ENCODE measurements at regions not wholly inside any gene's neighbourhood (a gene's known extent, or its start where the extent isn't known, plus 50 kb on each side); places are given as distances from the start of the nearest gene placed in this dataset.
"Not testable (repeated sequence)": the region's sequence is repeated elsewhere in the genome, so short reads cannot be mapped to it uniquely, and the experiment has no call there.

GRCh38 chr12:68431786-68432185 is 99.6 kb upstream of the MDM1 start:
- Histone ChIP-seq H2AFZ (ENCODE audit: low read depth, low read length) (no peak overlapping the region), H3K4me3 (ENCODE audit: low read length) (no peak overlapping the region), H3K27me3 (ENCODE audit: insufficient read depth, low read length) (no peaks in the 10 kb centered on the region), H3K36me3 (ENCODE audit: insufficient read depth, low read length) (no peaks in the 10 kb centered on the region), H3K4me1 (ENCODE audit: insufficient read depth, low read length) (peaks cover 22% of the 10 kb centered on the region), H3K9me3 (ENCODE audit: low read length) (no peaks in the 10 kb centered on the region)

GRCh38 chr12:68432622-68433021 is 100.5 kb upstream of the MDM1 start:
- H3K4me1 ChIP-seq (ENCODE audit: insufficient read depth, low read length): peaks cover 22% of the 10 kb centered on the region

GRCh38 chr12:68434391-68435298 is 102.5 kb upstream of the MDM1 start:
- Histone ChIP-seq H3K36me3 (ENCODE audit: insufficient read depth, low read length) (no peaks in the 10 kb centered on the region), H3K4me1 (ENCODE audit: insufficient read depth, low read length) (peaks cover 10% of the 10 kb centered on the region), H3K27me3 (ENCODE audit: insufficient read depth, low read length) (no peaks in the 10 kb centered on the region), H3K9me3 (ENCODE audit: low read length) (no peaks in the 10 kb centered on the region), H2AFZ (ENCODE audit: low read depth, low read length) (no peak overlapping the region), H3K4me3 (ENCODE audit: low read length) (no peak overlapping the region)

More at GRCh38 chr12:68432622-68433021, 100.5 kb upstream of the MDM1 start:
- H3K36me3 ChIP-seq (ENCODE audit: insufficient read depth, low read length): no peaks in the 10 kb centered on the region
- no peaks in the 10 kb centered on the region for H3K27me3 ChIP-seq (ENCODE audit: insufficient read depth, low read length)
- H3K9me3 ChIP-seq (ENCODE audit: low read length): no peaks in the 10 kb centered on the region
- H3K4me3 ChIP-seq (ENCODE audit: low read length): no peak overlapping the region
- H2AFZ ChIP-seq (ENCODE audit: low read depth, low read length): no peak overlapping the region

- no peaks in the 10 kb centered on the region for H3K27me3 ChIP-seq (ENCODE audit: insufficient read depth, low read length)
- H2AFZ ChIP-seq (ENCODE audit: low read depth, low read length): no peak overlapping the region
- no peaks in the 10 kb centered on the region for H3K9me3 ChIP-seq (ENCODE audit: low read length)
- no peaks in the 10 kb centered on the region for H3K36me3 ChIP-seq (ENCODE audit: insufficient read depth, low read length)
- no peak overlapping the region for H3K4me3 ChIP-seq (ENCODE audit: low read length)
- H3K4me1 ChIP-seq (ENCODE audit: insufficient read depth, low read length): peaks cover 4% of the 10 kb centered on the region
These were observed 103.1 kb upstream of the MDM1 start for GRCh38 chr12:68435299-68435637.

- H3K9me3 ChIP-seq (ENCODE audit: low read length): no peaks in the 10 kb centered on the region
- H3K4me3 ChIP-seq (ENCODE audit: low read length): no peak overlapping the region
- H3K36me3 ChIP-seq (ENCODE audit: insufficient read depth, low read length): no peaks in the 10 kb centered on the region
- no peaks in the 10 kb centered on the region for H3K27me3 ChIP-seq (ENCODE audit: insufficient read depth, low read length)
- no peaks in the 10 kb centered on the region for H3K4me1 ChIP-seq (ENCODE audit: insufficient read depth, low read length)
- H2AFZ ChIP-seq (ENCODE audit: low read depth, low read length): no peak overlapping the region
These were observed 103.7 kb upstream of the MDM1 start for GRCh38 chr12:68435816-68436215.

- no peaks in the 10 kb centered on the region for H3K36me3 ChIP-seq (ENCODE audit: insufficient read depth, low read length)
These were observed 106.4 kb upstream of the MDM1 start for GRCh38 chr12:68438601-68439000.

GRCh38 chr12:68439368-68440045 is 107.3 kb upstream of the MDM1 start:
- Histone ChIP-seq H3K27me3 (ENCODE audit: insufficient read depth, low read length) (no peaks in the 10 kb centered on the region), H2AFZ (ENCODE audit: low read depth, low read length) (no peak overlapping the region), H3K36me3 (ENCODE audit: insufficient read depth, low read length) (no peaks in the 10 kb centered on the region), H3K4me1 (ENCODE audit: insufficient read depth, low read length) (no peaks in the 10 kb centered on the region), H3K9me3 (ENCODE audit: low read length) (no peaks in the 10 kb centered on the region), H3K4me3 (ENCODE audit: low read length) (no peak overlapping the region)

More at GRCh38 chr12:68438601-68439000, 106.4 kb upstream of the MDM1 start:
- H3K27me3 ChIP-seq (ENCODE audit: insufficient read depth, low read length): no peaks in the 10 kb centered on the region
- no peaks in the 10 kb centered on the region for H3K4me1 ChIP-seq (ENCODE audit: insufficient read depth, low read length)
- H2AFZ ChIP-seq (ENCODE audit: low read depth, low read length): no peak overlapping the region
- H3K9me3 ChIP-seq (ENCODE audit: low read length): no peaks in the 10 kb centered on the region
- no peak overlapping the region for H3K4me3 ChIP-seq (ENCODE audit: low read length)

GRCh38 chr12:68440068-68440581 is 108.0 kb upstream of the MDM1 start:
- Histone ChIP-seq H3K27me3 (ENCODE audit: insufficient read depth, low read length) (no peaks in the 10 kb centered on the region), H3K36me3 (ENCODE audit: insufficient read depth, low read length) (no peaks in the 10 kb centered on the region), H3K4me1 (ENCODE audit: insufficient read depth, low read length) (no peaks in the 10 kb centered on the region), H3K9me3 (ENCODE audit: low read length) (no peaks in the 10 kb centered on the region), H2AFZ (ENCODE audit: low read depth, low read length) (no peak overlapping the region), H3K4me3 (ENCODE audit: low read length) (no peak overlapping the region)

GRCh38 chr12:68441167-68441566 is 109.0 kb upstream of the MDM1 start:
- Histone ChIP-seq H3K4me1 (ENCODE audit: insufficient read depth, low read length) (no peaks in the 10 kb centered on the region), H3K27me3 (ENCODE audit: insufficient read depth, low read length) (no peaks in the 10 kb centered on the region), H3K4me3 (ENCODE audit: low read length) (no peak overlapping the region), H3K9me3 (ENCODE audit: low read length) (no peaks in the 10 kb centered on the region), H2AFZ (ENCODE audit: low read depth, low read length) (no peak overlapping the region), H3K36me3 (ENCODE audit: insufficient read depth, low read length) (no peaks in the 10 kb centered on the region)

- H3K36me3 ChIP-seq (ENCODE audit: insufficient read depth, low read length); H3K4me1 ChIP-seq (ENCODE audit: insufficient read depth, low read length); H2AFZ ChIP-seq (ENCODE audit: low read depth, low read length); H3K27me3 ChIP-seq (ENCODE audit: insufficient read depth, low read length); H3K9me3 ChIP-seq (ENCODE audit: low read length); H3K4me3 ChIP-seq (ENCODE audit: low read length): not testable (repeated sequence)
These were observed 110.3 kb upstream of the MDM1 start for GRCh38 chr12:68442353-68442972.

GRCh38 chr12:68443695-68444094 is 111.5 kb upstream of the MDM1 start:
- H3K36me3 ChIP-seq (ENCODE audit: insufficient read depth, low read length); H3K9me3 ChIP-seq (ENCODE audit: low read length); H3K4me3 ChIP-seq (ENCODE audit: low read length); H3K27me3 ChIP-seq (ENCODE audit: insufficient read depth, low read length); H2AFZ ChIP-seq (ENCODE audit: low read depth, low read length): not testable (repeated sequence)
- H3K4me1 ChIP-seq (ENCODE audit: insufficient read depth, low read length): peaks cover 16% of the 10 kb centered on the region

GRCh38 chr12:68445824-68446223 is 113.7 kb upstream of the MDM1 start:
- Histone ChIP-seq H3K4me3 (ENCODE audit: low read length) (no peak overlapping the region), H3K36me3 (ENCODE audit: insufficient read depth, low read length) (no peaks in the 10 kb centered on the region), H2AFZ (ENCODE audit: low read depth, low read length) (no peak overlapping the region), H3K4me1 (ENCODE audit: insufficient read depth, low read length) (peaks cover 16% of the 10 kb centered on the region), H3K27me3 (ENCODE audit: insufficient read depth, low read length) (no peaks in the 10 kb centered on the region), H3K9me3 (ENCODE audit: low read length) (no peaks in the 10 kb centered on the region)

- Histone ChIP-seq H3K36me3 (ENCODE audit: insufficient read depth, low read length) (no peaks in the 10 kb centered on the region), H3K9me3 (ENCODE audit: low read length) (no peaks in the 10 kb centered on the region), H3K4me1 (ENCODE audit: insufficient read depth, low read length) (peaks cover 21% of the 10 kb centered on the region), H3K4me3 (ENCODE audit: low read length) (no peak overlapping the region), H2AFZ (ENCODE audit: low read depth, low read length) (no peak overlapping the region), H3K27me3 (ENCODE audit: insufficient read depth, low read length) (no peaks in the 10 kb centered on the region)
These were observed 114.2 kb upstream of the MDM1 start for GRCh38 chr12:68446384-68446783.

All from neuron (in vitro differentiated cells).